H9 (cell line): ENCODE measurements at regions not wholly inside any gene's neighbourhood (a gene's known extent, or its start where the extent isn't known, plus 50 kb on each side); places are given as distances from the start of the nearest gene placed in this dataset.

ENCODE experiments used
- DNase-seq: peaks from one replicate; pipeline ENCODE4 v3.0.0-alpha.2; 2017
- H2AFZ ChIP-seq: one replicate; pipeline ENCODE4 v1.6.1; 2013; ENCODE audit warnings: mild to moderate bottlenecking, low read length, control low read depth, moderate library complexity
- H2AK5ac ChIP-seq: 2 replicates; pipeline ENCODE4 v1.6.1; 2013; ENCODE audit warnings: low read length, control low read depth, mixed read lengths; ENCODE audit not compliant: insufficient read length
- H2BK120ac ChIP-seq: one replicate; pipeline ENCODE4 v1.6.1; 2013; ENCODE audit warnings: low read depth, mild to moderate bottlenecking, low read length, control low read depth, inconsistent platforms; ENCODE audit not compliant: poor library complexity, severe bottlenecking
- H2BK12ac ChIP-seq: 2 replicates; pipeline ENCODE4 v1.6.1; 2013; ENCODE audit warnings: low read length, control low read depth, mixed read lengths, low read depth; ENCODE audit not compliant: insufficient read length
- H2BK15ac ChIP-seq: 2 replicates; pipeline ENCODE4 v1.6.1; 2013; ENCODE audit warnings: low read depth, low read length, control low read depth
- H2BK20ac ChIP-seq: one replicate; pipeline ENCODE4 v1.6.1; 2013; ENCODE audit warnings: low read depth, mild to moderate bottlenecking, low read length, control low read depth, inconsistent platforms; ENCODE audit not compliant: poor library complexity, severe bottlenecking
- H2BK5ac ChIP-seq: 2 replicates; pipeline ENCODE4 v1.6.1; 2013; ENCODE audit warnings: low read length, control low read depth, mixed read lengths; ENCODE audit not compliant: insufficient read length
- H3K14ac ChIP-seq: 2 replicates; pipeline ENCODE4 v1.6.1; 2013; ENCODE audit warnings: low read length, control low read depth; ENCODE audit not compliant: insufficient read depth
- H3K18ac ChIP-seq: 2 replicates; pipeline ENCODE4 v1.6.1; 2013; ENCODE audit warnings: low read depth, mild to moderate bottlenecking, mixed read lengths, low read length, control low read depth; ENCODE audit not compliant: insufficient read length
- H3K23ac ChIP-seq: 2 replicates; pipeline ENCODE4 v1.6.1; 2013; ENCODE audit warnings: low read length, control low read depth, mixed read lengths, low read depth; ENCODE audit not compliant: insufficient read length
- H3K23me2 ChIP-seq: 2 replicates; pipeline ENCODE4 v1.6.1; 2013; ENCODE audit warnings: low read depth, mild to moderate bottlenecking, mixed read lengths, low read length, control low read depth; ENCODE audit not compliant: insufficient read length, poor library complexity, severe bottlenecking
- H3K27ac ChIP-seq: 2 replicates; pipeline ENCODE4 v1.5.1; 2013; ENCODE audit warnings: low read length, control low read depth, mixed read lengths, low read depth; ENCODE audit not compliant: insufficient read length
- H3K27me3 ChIP-seq: 2 replicates; pipeline ENCODE4 v1.6.1; 2013; ENCODE audit warnings: low read length, control low read depth, inconsistent platforms; ENCODE audit not compliant: insufficient read depth
- H3K4ac ChIP-seq: 2 replicates; pipeline ENCODE4 v1.6.1; 2013; ENCODE audit warnings: low read depth, mild to moderate bottlenecking, control low read depth, inconsistent platforms, low read length, moderate library complexity
- H3K4me1 ChIP-seq: 2 replicates; pipeline ENCODE4 v1.6.1; 2013; ENCODE audit warnings: low read length, control low read depth, inconsistent platforms; ENCODE audit not compliant: insufficient read depth
- H3K4me2 ChIP-seq: 2 replicates; pipeline ENCODE4 v1.6.1; 2013; ENCODE audit warnings: low read length, control low read depth, mixed read lengths; ENCODE audit not compliant: insufficient read length, insufficient read depth
- H3K56ac ChIP-seq: 2 replicates; pipeline ENCODE4 v1.6.1; 2013; ENCODE audit warnings: low read depth, mild to moderate bottlenecking, mixed read lengths, low read length, control low read depth; ENCODE audit not compliant: insufficient read length
- H3K79me1 ChIP-seq: 2 replicates; pipeline ENCODE4 v1.6.1; 2013; ENCODE audit warnings: low read depth, mild to moderate bottlenecking, moderate library complexity, low read length, control low read depth, inconsistent platforms; ENCODE audit not compliant: insufficient read depth, poor library complexity, severe bottlenecking
- H3K79me2 ChIP-seq: 2 replicates; pipeline ENCODE4 v1.6.1; 2013; ENCODE audit warnings: low read length, control low read depth, inconsistent platforms; ENCODE audit not compliant: insufficient read depth
- H3K9ac ChIP-seq: 2 replicates; pipeline ENCODE4 v1.6.1; 2013; ENCODE audit warnings: low read length, control low read depth, mixed read lengths; ENCODE audit not compliant: insufficient read length; ENCODE audit errors: extremely low read depth
- H3K9me3 ChIP-seq: one replicate; pipeline ENCODE4 v1.6.1; 2013; ENCODE audit warnings: low read depth, low read length, inconsistent platforms; ENCODE audit not compliant: control insufficient read depth
- H3T11ph ChIP-seq: one replicate; pipeline ENCODE4 v1.6.1; 2013; ENCODE audit warnings: mild to moderate bottlenecking, low read length, control low read depth, inconsistent platforms
- H4K20me1 ChIP-seq: one replicate; pipeline ENCODE4 v1.6.1; 2013; ENCODE audit not compliant: control insufficient read depth, insufficient read length, insufficient read depth
- H4K5ac ChIP-seq: 2 replicates; pipeline ENCODE4 v1.6.1; 2013; ENCODE audit warnings: low read depth, mild to moderate bottlenecking, mixed read lengths, low read length, control low read depth; ENCODE audit not compliant: insufficient read length
- H4K8ac ChIP-seq: replicated peaks from 2 replicates; pipeline ENCODE4 v1.6.1; 2013; ENCODE audit warnings: low read length, control low read depth, mixed read lengths, low read depth; ENCODE audit not compliant: insufficient read length
- H4K91ac ChIP-seq: 2 replicates; pipeline ENCODE4 v1.6.1; 2013; ENCODE audit warnings: low read depth, mild to moderate bottlenecking, moderate library complexity, mixed read lengths, low read length, control low read depth; ENCODE audit not compliant: insufficient read length
- H3K27ac Mint-ChIP-seq, 3 experiments: 2 replicates in 2 of 3; 3 replicates in 1 of 3; pipeline ENCODE4 v1.8.0; 2020 to 2021; ENCODE audit warnings: mixed read lengths in 3 of 3, mild to moderate bottlenecking in 1 of 3, moderate library complexity in 1 of 3
- H3K27me3 Mint-ChIP-seq: 2 replicates; pipeline ENCODE4 v1.8.0; 2021; ENCODE audit warnings: low read depth, mild to moderate bottlenecking, moderate library complexity, mixed read lengths
- H3K36me3 Mint-ChIP-seq, 3 experiments: 2 replicates in 2 of 3; 3 replicates in 1 of 3; pipeline ENCODE4 v1.8.0; 2020 to 2021; ENCODE audit warnings: low read depth in 3 of 3, mixed read lengths in 3 of 3; ENCODE audit not compliant: insufficient read depth in 1 of 3
- H3K4me1 Mint-ChIP-seq, 2 experiments: 2 replicates each; pipeline ENCODE4 v1.8.0; 2020; ENCODE audit warnings: mixed read lengths in 2 of 2
- H3K4me3 Mint-ChIP-seq, 2 experiments: 2 replicates in 1 of 2; 3 replicates in 1 of 2; pipeline ENCODE4 v1.8.0; 2020 to 2021; ENCODE audit warnings: mild to moderate bottlenecking in 2 of 2, mixed read lengths in 2 of 2, moderate library complexity in 1 of 2
- H3K9me3 Mint-ChIP-seq, 2 experiments: 2 replicates in 1 of 2; 3 replicates in 1 of 2; pipeline ENCODE4 v1.8.0; 2020; ENCODE audit warnings: mild to moderate bottlenecking in 2 of 2, mixed read lengths in 2 of 2, moderate library complexity in 1 of 2
- CTCF ChIP-seq: fragments of 200-600 bp; sonication (generic); conservative IDR thresholded peaks from 3 replicates; pipeline ENCODE4 v1.8.0; 2021; ENCODE audit warnings: antibody characterized with exemption, mild to moderate bottlenecking
- WGBS: extraction: QIAGEN DNeasy Blood & Tissue Kit; methylation state at CpG from one replicate; pipeline ENCODE4 v1.1.7; 2013; ENCODE audit warnings: missing lambda C conversion rate, low lambda C conversion rate, mixed read lengths; ENCODE audit not compliant: insufficient read length; ENCODE audit errors: extremely low coverage; 5-methylcytosine and 5-hydroxymethylcytosine counted together

GRCh38 chr1:229148743-229149142 is 122.2 kb upstream of the RAB4A start:
- H3K4me3 Mint-ChIP-seq, result no peak overlapping the region

More at GRCh38 chr1:229148743-229149142, 122.2 kb upstream of the RAB4A start:
- H4K91ac ChIP-seq, result no peak overlapping the region
- no peak overlapping the region for H2BK120ac ChIP-seq
- H3K79me2 ChIP-seq, result no peaks in the 10 kb centered on the region
- no peak for TF ChIP-seq CTCF
- Mint-ChIP-seq H3K27me3 (peaks cover 18% of the 10 kb centered on the region), H3K27ac (no peak overlapping the region), H3K4me1 (peaks cover 9% of the 10 kb centered on the region in 2 experiments), H3K36me3 (0 out of 7 replicates have a peak, but pooled peaks cover 0 to 2% (median 0%) of the 10 kb centered on the region in 3 experiments), H3K9me3 (no peaks in the 10 kb centered on the region)
- no peak overlapping the region for H2BK5ac ChIP-seq
- no peaks in the 10 kb centered on the region for H3K27me3 ChIP-seq
- H3K27ac ChIP-seq, result no peak overlapping the region
- H4K20me1 ChIP-seq, result no peaks in the 10 kb centered on the region
- H3K9me3 ChIP-seq, result no peaks in the 10 kb centered on the region
- no peak overlapping the region for H3K4me2 ChIP-seq
- no peak overlapping the region for H4K5ac ChIP-seq
- no peak overlapping the region for H2BK12ac ChIP-seq
- no peak overlapping the region for H3K23ac ChIP-seq
- H4K8ac ChIP-seq, result no peak overlapping the region
- H3K79me1 ChIP-seq, result no peaks in the 10 kb centered on the region
- no peak overlapping the region for H3T11ph ChIP-seq
- H2AK5ac ChIP-seq, result no peak overlapping the region
- peak overlapping the region; percentile 2 for H3K18ac ChIP-seq
- no peak overlapping the region for H3K56ac ChIP-seq
- no peak overlapping the region for H2AFZ ChIP-seq
- H2BK20ac ChIP-seq, result no peak overlapping the region
- H3K23me2 ChIP-seq, result no peaks in the 10 kb centered on the region
- WGBS, result no CpG with 5 or more reads among the region's 7 CpGs
- no peak for DNase-seq
- H3K4ac ChIP-seq, result no peak overlapping the region
- H3K4me1 ChIP-seq, result peaks cover 11% of the 10 kb centered on the region; the same call in 1 of the 2 replicates
- H3K14ac ChIP-seq, result no peak overlapping the region; the same call in 1 of the 2 replicates
- no peak overlapping the region for H3K9ac ChIP-seq
- no peak overlapping the region for H2BK15ac ChIP-seq
